ENCODE measurements at regions not wholly inside any gene's neighbourhood (a gene's known extent, or its start where the extent isn't known, plus 50 kb on each side); places are given as distances from the start of the nearest gene placed in this dataset.
A peak's percentile ranks its signal among the peaks of the same experiment; 100 is the strongest.

DNA sequence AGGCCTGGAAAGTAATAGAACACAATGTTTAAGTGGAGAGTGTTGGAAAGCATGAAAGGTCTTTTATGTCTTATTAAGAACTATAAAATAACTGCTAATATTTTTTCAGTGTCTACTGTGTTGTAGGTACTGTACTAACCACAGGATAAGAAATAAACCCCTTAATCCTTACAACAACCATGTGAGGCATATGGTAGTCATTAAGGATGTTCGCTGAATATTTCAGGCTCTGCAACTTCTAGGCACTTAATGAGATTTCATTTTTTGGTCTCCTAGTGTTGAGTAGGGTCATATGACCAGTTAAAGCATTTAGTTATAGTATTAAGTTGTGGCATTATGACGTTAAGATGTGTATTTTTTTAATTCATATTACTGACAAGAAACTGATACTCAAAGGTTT is 346.6 kb upstream of the KCNH7 start:
- H3K27ac ChIP-seq, result no peak overlapping the region
- H3K4me3 ChIP-seq (ENCODE audit: low read depth, low read length), result no peak overlapping the region
- H3K27me3 ChIP-seq (ENCODE audit: insufficient read depth, low read depth, severe bottlenecking), result no peaks in the 10 kb centered on the region
- TF ChIP-seq, protein P1, sequence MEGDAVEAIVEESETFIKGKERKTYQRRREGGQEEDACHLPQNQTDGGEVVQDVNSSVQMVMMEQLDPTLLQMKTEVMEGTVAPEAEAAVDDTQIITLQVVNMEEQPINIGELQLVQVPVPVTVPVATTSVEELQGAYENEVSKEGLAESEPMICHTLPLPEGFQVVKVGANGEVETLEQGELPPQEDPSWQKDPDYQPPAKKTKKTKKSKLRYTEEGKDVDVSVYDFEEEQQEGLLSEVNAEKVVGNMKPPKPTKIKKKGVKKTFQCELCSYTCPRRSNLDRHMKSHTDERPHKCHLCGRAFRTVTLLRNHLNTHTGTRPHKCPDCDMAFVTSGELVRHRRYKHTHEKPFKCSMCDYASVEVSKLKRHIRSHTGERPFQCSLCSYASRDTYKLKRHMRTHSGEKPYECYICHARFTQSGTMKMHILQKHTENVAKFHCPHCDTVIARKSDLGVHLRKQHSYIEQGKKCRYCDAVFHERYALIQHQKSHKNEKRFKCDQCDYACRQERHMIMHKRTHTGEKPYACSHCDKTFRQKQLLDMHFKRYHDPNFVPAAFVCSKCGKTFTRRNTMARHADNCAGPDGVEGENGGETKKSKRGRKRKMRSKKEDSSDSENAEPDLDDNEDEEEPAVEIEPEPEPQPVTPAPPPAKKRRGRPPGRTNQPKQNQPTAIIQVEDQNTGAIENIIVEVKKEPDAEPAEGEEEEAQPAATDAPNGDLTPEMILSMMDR (IDR thresholded peaks at IDR 0.05; ENCODE audit: low read depth, low read length), result no peak
- DNase-seq, result no peak
- no peaks in the 10 kb centered on the region for H3K9me3 ChIP-seq (ENCODE audit: severe bottlenecking)
- no peaks in the 10 kb centered on the region for H3K36me3 ChIP-seq

DNA sequence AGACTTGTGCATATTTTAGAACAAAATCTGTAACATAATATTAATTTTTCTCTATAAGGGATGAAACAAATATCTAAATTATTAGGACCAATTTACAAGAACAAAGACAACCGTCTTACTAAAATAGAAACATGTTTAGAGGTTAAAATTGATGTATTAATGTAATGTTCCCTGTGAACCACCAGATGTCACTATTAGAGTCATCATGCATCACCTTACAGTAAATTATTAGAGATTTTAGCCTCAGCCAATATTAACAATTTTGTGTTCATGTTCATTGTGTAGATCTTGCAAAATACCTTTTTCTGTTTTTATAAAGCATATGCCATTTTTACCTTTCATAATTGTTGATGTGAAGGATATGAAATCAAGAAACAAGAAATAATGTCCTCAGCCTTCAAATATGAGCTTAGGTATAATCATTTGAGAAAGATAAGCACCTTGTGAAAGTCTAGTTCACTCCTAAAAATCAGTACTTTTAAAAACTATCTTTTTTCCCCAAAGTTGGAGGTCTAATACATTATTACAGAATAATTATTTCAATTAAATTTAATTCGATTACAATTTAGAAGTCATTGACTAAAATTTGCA is 344.3 kb upstream of the KCNH7 start:
- no peak overlapping the region for H3K4me3 ChIP-seq (ENCODE audit: low read depth, low read length)
- H3K9me3 ChIP-seq (ENCODE audit: severe bottlenecking), result no peaks in the 10 kb centered on the region
- H3K27ac ChIP-seq, result no peak overlapping the region
- DNase-seq, result no peak
- TF ChIP-seq, protein P1 (IDR thresholded peaks at IDR 0.05; ENCODE audit: low read depth, low read length), result peak; percentile 17; the same call in 1 of the 2 replicates
- no peaks in the 10 kb centered on the region for H3K36me3 ChIP-seq
- H3K27me3 ChIP-seq (ENCODE audit: insufficient read depth, low read depth, severe bottlenecking), result no peaks in the 10 kb centered on the region

DNA sequence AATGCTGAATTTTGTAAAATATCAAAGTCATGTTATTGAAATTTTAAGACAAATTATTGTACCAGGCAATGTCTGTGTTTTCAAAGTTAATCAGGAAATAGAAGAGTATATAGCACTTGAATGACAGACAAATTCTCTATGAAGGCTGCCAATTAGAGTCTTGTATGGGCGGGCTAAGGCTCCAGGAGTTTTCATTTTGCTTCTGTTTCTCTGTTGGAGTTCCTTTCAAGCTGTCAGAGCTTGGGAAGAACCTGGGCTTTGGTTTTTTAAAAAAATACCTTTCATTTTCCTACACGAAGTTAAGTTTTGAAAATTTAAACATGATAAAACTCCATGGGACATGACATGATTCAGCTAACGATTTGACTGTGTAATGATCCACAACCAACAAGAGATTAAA is 339.0 kb upstream of the KCNH7 start:
- Histone ChIP-seq H3K36me3 (no peaks in the 10 kb centered on the region), H3K27me3 (ENCODE audit: insufficient read depth, low read depth, severe bottlenecking) (no peaks in the 10 kb centered on the region), H3K27ac (no peak overlapping the region), H3K9me3 (ENCODE audit: severe bottlenecking) (no peaks in the 10 kb centered on the region), H3K4me3 (ENCODE audit: low read depth, low read length) (no peak overlapping the region)
- DNase-seq, result no peak
- TF ChIP-seq, protein P1 (IDR thresholded peaks at IDR 0.05; ENCODE audit: low read depth, low read length), result no peak

DNA sequence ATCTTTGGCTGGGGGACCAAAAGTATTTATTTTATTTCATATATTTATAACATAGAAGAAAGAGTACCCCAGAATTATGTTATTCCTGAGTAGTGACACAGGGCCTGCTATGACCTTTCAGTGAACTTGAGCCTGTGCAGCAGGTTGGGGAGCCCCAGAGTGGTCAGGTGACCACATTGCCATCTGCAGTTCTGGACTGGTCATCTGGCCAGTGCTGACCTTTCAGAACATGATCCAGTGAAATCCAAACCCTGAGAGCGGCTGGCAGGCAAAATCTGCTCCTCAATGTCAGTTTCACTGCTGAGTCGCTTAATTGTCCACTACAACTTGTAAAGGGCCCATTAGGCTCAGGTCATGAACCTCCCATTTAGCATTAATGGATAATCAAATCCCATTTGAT is 336.7 kb upstream of the KCNH7 start:
- H3K27me3 ChIP-seq (ENCODE audit: insufficient read depth, low read depth, severe bottlenecking), result no peaks in the 10 kb centered on the region
- H3K9me3 ChIP-seq (ENCODE audit: severe bottlenecking), result no peaks in the 10 kb centered on the region
- no peak overlapping the region for H3K27ac ChIP-seq
- H3K36me3 ChIP-seq, result no peaks in the 10 kb centered on the region
- H3K4me3 ChIP-seq (ENCODE audit: low read depth, low read length), result no peak overlapping the region
- no peak for DNase-seq
- TF ChIP-seq, protein P1 (IDR thresholded peaks at IDR 0.05; ENCODE audit: low read depth, low read length), result no peak

DNA sequence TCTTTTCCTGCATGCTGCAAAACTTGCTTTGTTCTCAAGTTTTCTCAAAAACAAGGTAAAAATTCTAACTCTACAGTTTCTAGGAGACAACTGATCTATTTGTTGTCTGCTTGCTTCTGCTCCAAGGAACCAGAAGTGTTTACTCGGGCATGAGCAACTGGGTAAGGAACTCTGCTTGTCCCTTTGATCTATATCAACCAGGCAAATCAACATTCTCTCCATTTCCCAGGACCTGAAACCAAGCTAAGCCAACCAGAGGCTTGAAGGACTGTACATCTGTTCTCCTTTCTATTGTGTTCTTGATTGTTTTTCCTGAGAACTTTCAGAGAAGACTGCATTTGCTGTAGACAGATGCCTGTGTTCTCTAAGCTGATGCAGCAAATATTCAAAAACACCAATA is 335.0 kb upstream of the KCNH7 start:
- Histone ChIP-seq H3K27ac (no peak overlapping the region), H3K27me3 (ENCODE audit: insufficient read depth, low read depth, severe bottlenecking) (no peaks in the 10 kb centered on the region), H3K36me3 (no peaks in the 10 kb centered on the region), H3K9me3 (ENCODE audit: severe bottlenecking) (no peaks in the 10 kb centered on the region), H3K4me3 (ENCODE audit: low read depth, low read length) (no peak overlapping the region)
- no peak for DNase-seq
- TF ChIP-seq, protein P1 (IDR thresholded peaks at IDR 0.05; ENCODE audit: low read depth, low read length), result no peak
